Sigmoid colon (tissue), 3 donors: ENCODE measurements at regions not wholly inside any gene's neighbourhood (a gene's known extent, or its start where the extent isn't known, plus 50 kb on each side); places are given as distances from the start of the nearest gene placed in this dataset.

ENCODE experiments used
- POLR2A ChIP-seq, 2 donors: fragments of 450-650 bp; IDR thresholded peaks; one replicate each; pipeline ENCODE4 v1.6.1; 2016; ENCODE audit warnings: antibody characterized with exemption in 2 of 2, mild to moderate bottlenecking in 2 of 2, moderate library complexity in 2 of 2
- TF ChIP-seq, protein P1 (sequence below), 4 experiments: fragments of 450-650 bp in 3 of 4; fragments of 200-600 bp in 1 of 4; IDR thresholded peaks; one replicate each; pipeline ENCODE4 v1.5.1; 2016 to 2019; ENCODE audit warnings: antibody characterized with exemption in 4 of 4, mild to moderate bottlenecking in 3 of 4, moderate library complexity in 2 of 4

DNA sequence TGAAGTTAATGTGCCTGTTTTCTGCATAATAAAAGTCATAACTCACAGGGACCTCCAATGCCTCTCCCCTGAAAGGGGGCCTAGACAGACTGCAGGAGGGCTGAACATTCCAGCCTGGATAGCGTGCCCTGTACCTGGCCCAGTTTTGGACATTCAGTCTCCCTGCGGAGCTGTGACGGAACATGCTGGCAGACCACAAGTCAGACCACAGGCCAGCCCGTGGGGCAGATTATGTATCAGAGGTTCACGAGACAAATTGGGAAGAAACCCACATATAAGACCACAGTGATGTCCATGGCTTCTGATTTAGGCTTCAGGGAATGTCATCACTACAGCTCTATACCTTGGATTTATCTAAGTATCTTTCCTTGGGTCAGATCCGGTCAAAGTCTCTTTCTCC, 151.5 kb upstream of the POU3F1 start:
- TF ChIP-seq, protein P1, sequence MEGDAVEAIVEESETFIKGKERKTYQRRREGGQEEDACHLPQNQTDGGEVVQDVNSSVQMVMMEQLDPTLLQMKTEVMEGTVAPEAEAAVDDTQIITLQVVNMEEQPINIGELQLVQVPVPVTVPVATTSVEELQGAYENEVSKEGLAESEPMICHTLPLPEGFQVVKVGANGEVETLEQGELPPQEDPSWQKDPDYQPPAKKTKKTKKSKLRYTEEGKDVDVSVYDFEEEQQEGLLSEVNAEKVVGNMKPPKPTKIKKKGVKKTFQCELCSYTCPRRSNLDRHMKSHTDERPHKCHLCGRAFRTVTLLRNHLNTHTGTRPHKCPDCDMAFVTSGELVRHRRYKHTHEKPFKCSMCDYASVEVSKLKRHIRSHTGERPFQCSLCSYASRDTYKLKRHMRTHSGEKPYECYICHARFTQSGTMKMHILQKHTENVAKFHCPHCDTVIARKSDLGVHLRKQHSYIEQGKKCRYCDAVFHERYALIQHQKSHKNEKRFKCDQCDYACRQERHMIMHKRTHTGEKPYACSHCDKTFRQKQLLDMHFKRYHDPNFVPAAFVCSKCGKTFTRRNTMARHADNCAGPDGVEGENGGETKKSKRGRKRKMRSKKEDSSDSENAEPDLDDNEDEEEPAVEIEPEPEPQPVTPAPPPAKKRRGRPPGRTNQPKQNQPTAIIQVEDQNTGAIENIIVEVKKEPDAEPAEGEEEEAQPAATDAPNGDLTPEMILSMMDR (IDR thresholded peaks at IDR 0.05), result no peak
- TF ChIP-seq POLR2A (IDR thresholded peaks at IDR 0.05), result no peak
